Type B pancreatic cell (in vitro differentiated cells): ENCODE measurements at regions not wholly inside any gene's neighbourhood (a gene's known extent, or its start where the extent isn't known, plus 50 kb on each side); places are given as distances from the start of the nearest gene placed in this dataset.

Experiments
- DNase-seq: peaks from one replicate; pipeline ENCODE4 v3.0.0; 2021; ENCODE audit warnings: mixed read lengths; ENCODE audit not compliant: unreplicated experiment; ENCODE audit errors: extremely low spot score
- H3K27ac Mint-ChIP-seq: 2 replicates; pipeline ENCODE4 v1.8.0; 2021; ENCODE audit warnings: mild to moderate bottlenecking, mixed read lengths
- H3K27me3 Mint-ChIP-seq: 2 replicates; pipeline ENCODE4 v1.8.0; 2021; ENCODE audit warnings: mixed read lengths
- H3K36me3 Mint-ChIP-seq: 2 replicates; pipeline ENCODE4 v1.8.0; 2021; ENCODE audit warnings: mixed read lengths
- H3K4me1 Mint-ChIP-seq: one replicate; pipeline ENCODE4 v1.8.0; 2021; ENCODE audit warnings: mixed read lengths; ENCODE audit not compliant: unreplicated experiment
- H3K4me3 Mint-ChIP-seq: 2 replicates; pipeline ENCODE4 v1.8.0; 2021; ENCODE audit warnings: mild to moderate bottlenecking, mixed read lengths
- H3K9me3 Mint-ChIP-seq: 2 replicates; pipeline ENCODE4 v1.8.0; 2021; ENCODE audit warnings: mixed read lengths
- TF ChIP-seq, protein P1 (sequence below): fragments of 200-600 bp; sonication (generic); conservative IDR thresholded peaks from 2 replicates; pipeline ENCODE4 v1.5.0; 2021; ENCODE audit warnings: antibody characterized with exemption, mild to moderate bottlenecking

DNA sequence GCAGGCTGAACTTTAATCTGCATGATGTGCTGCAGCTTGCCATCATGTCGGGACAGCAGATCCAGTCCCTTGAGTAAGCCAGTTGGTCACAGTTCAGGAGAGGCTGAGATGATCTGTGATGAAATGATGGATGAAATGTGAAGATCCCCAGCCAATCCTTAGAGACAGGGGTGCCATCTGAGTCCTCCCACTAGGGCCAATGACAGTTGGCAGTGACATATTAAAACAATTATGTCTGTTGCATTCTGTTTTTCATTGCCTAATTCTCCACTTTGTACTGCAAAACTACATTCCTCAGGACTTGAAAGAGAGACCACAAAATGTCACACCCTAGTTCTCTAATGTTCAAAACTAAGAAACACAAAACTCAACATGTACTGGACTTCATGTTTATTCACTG lies 66.3 kb upstream of the CAV2 start:
- H3K27me3 Mint-ChIP-seq, result no peaks in the 10 kb centered on the region
- H3K9me3 Mint-ChIP-seq, result peaks cover 5% of the 10 kb centered on the region

DNA sequence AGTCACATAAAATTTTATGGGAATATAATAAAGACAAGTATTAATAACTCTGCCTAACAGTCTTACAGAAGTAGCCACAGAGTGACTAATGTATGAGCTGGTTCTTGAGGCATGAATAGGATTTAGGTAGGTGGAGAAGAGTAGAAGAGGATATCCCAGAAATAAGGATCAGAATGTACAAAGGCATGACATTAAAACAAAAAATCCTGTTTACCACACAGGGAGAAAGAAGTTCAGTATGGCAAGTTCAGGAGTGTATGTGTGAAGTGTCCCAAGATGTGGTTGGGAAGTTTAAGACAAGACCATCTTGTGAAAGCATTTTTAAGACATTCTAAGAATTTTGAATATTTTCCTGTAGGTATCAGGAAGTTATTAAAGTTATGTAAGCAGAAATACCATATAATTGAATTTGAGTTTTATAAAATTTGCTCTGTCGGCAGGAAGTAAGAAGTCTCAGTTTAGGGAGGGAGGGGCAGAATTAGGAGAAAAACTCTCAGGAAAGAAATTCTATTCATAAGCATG lies 64.7 kb upstream of the CAV2 start:
- DNase-seq, result no peak
- peak overlapping the region; percentile 2 for H3K27ac Mint-ChIP-seq
- H3K27me3 Mint-ChIP-seq, result no peaks in the 10 kb centered on the region
- H3K4me3 Mint-ChIP-seq, result no peak overlapping the region
- TF ChIP-seq, protein P1, sequence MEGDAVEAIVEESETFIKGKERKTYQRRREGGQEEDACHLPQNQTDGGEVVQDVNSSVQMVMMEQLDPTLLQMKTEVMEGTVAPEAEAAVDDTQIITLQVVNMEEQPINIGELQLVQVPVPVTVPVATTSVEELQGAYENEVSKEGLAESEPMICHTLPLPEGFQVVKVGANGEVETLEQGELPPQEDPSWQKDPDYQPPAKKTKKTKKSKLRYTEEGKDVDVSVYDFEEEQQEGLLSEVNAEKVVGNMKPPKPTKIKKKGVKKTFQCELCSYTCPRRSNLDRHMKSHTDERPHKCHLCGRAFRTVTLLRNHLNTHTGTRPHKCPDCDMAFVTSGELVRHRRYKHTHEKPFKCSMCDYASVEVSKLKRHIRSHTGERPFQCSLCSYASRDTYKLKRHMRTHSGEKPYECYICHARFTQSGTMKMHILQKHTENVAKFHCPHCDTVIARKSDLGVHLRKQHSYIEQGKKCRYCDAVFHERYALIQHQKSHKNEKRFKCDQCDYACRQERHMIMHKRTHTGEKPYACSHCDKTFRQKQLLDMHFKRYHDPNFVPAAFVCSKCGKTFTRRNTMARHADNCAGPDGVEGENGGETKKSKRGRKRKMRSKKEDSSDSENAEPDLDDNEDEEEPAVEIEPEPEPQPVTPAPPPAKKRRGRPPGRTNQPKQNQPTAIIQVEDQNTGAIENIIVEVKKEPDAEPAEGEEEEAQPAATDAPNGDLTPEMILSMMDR, result no peak
- no peaks in the 10 kb centered on the region for H3K36me3 Mint-ChIP-seq
- H3K4me1 Mint-ChIP-seq, result peaks cover under 1% of the 10 kb centered on the region
- peaks cover 5% of the 10 kb centered on the region for H3K9me3 Mint-ChIP-seq

More for the DNA sequence above, 66.3 kb upstream of the CAV2 start:
- TF ChIP-seq, protein P1, result no peak
- H3K4me1 Mint-ChIP-seq, result no peaks in the 10 kb centered on the region
- H3K4me3 Mint-ChIP-seq, result no peak overlapping the region
- H3K27ac Mint-ChIP-seq, result peak overlapping the region; percentile 59
- DNase-seq, result no peak
- no peaks in the 10 kb centered on the region for H3K36me3 Mint-ChIP-seq

GRCh38 chr7:116436305-116436826 lies 63.2 kb upstream of the CAV2 start:
- Mint-ChIP-seq H3K27me3 (no peaks in the 10 kb centered on the region), H3K9me3 (peaks cover 5% of the 10 kb centered on the region), H3K27ac (no peak overlapping the region), H3K4me3 (no peak overlapping the region), H3K4me1 (peaks cover 5% of the 10 kb centered on the region), H3K36me3 (no peaks in the 10 kb centered on the region)
- no peak for DNase-seq
- TF ChIP-seq, protein P1, result no peak

- TF ChIP-seq, protein P1, result no peak
- DNase-seq, result no peak
- Mint-ChIP-seq H3K27ac (no peak overlapping the region), H3K9me3 (peaks cover 5% of the 10 kb centered on the region), H3K27me3 (no peaks in the 10 kb centered on the region), H3K4me1 (peaks cover 12% of the 10 kb centered on the region), H3K36me3 (no peaks in the 10 kb centered on the region), H3K4me3 (no peak overlapping the region)
Measured at GRCh38 chr7:116438267-116438666, 61.3 kb upstream of the CAV2 start.

DNA sequence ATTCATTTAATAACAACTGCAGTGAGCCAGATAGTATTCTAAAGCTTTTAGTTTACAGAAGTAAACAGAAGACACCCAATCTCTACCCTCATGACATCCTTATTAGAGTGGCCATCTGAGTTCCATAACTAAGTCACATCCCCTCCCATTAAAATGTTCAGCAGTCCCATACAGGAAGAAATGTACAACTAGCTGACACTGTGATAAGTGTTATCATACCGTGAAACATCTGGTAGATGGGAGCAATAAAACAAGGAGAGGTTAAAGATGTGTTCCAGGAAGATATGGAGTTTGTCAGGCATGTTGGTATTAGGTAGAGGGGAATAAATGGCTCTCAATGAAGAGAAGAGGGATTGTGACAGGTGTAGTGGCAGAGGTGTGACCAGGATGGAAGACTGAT lies 60.5 kb upstream of the CAV2 start:
- no peaks in the 10 kb centered on the region for H3K27me3 Mint-ChIP-seq
- no peak for DNase-seq

More for the DNA sequence above, 60.5 kb upstream of the CAV2 start:
- H3K4me1 Mint-ChIP-seq, result peaks cover 12% of the 10 kb centered on the region
- no peak overlapping the region for H3K4me3 Mint-ChIP-seq
- TF ChIP-seq, protein P1, result no peak
- no peaks in the 10 kb centered on the region for H3K36me3 Mint-ChIP-seq
- H3K27ac Mint-ChIP-seq, result no peak overlapping the region
- peaks cover 5% of the 10 kb centered on the region for H3K9me3 Mint-ChIP-seq
